Stimulated activated naive CD8-positive, alpha-beta T cell treated with anti-CD3 and anti-CD28 coated beads, Interleukin-15, amount 100 ng/mL, for 72 hours (primary cell): ENCODE measurements at regions not wholly inside any gene's neighbourhood (a gene's known extent, or its start where the extent isn't known, plus 50 kb on each side); places are given as distances from the start of the nearest gene placed in this dataset.
A peak's percentile ranks its signal among the peaks of the same experiment; 100 is the strongest.
"Not testable (repeated sequence)": the region's sequence is repeated elsewhere in the genome, so short reads cannot be mapped to it uniquely, and the experiment has no call there.

Source experiments
- ATAC-seq: fragments of 150-1000 bp; cut with Tn5 transposase; 2 replicates; pipeline ENCODE4 v1.10.0; 2021; ENCODE audit warnings: mild to moderate bottlenecking, moderate library complexity
- DNase-seq, 2 donors: peaks; one replicate each; pipeline ENCODE4 v3.0.0; 2021 to 2022
- H3K27ac Mint-ChIP-seq, 2 donors: one replicate each; pipeline ENCODE4 v1.8.0; 2022; ENCODE audit warnings: mild to moderate bottlenecking in 2 of 2, mixed read lengths in 2 of 2, moderate library complexity in 2 of 2
- H3K27me3 Mint-ChIP-seq: one replicate; pipeline ENCODE4 v1.8.0; 2022; ENCODE audit warnings: mixed read lengths
- H3K4me1 Mint-ChIP-seq: one replicate; pipeline ENCODE4 v1.8.0; 2022; ENCODE audit warnings: mild to moderate bottlenecking, mixed read lengths
- H3K4me3 Mint-ChIP-seq, 2 donors: one replicate each; pipeline ENCODE4 v1.8.0; 2022; ENCODE audit warnings: mild to moderate bottlenecking in 2 of 2, mixed read lengths in 2 of 2, moderate library complexity in 1 of 2
- H3K9me3 Mint-ChIP-seq, 2 donors: one replicate each; pipeline ENCODE4 v1.8.0; 2022; ENCODE audit warnings: mixed read lengths in 2 of 2

- peaks cover 0 to 8% of the 10 kb centered on the region in 2 donors for H3K9me3 Mint-ChIP-seq
- H3K27ac Mint-ChIP-seq: no peak overlapping the region
- DNase-seq: no peak
- no peak for ATAC-seq
- peaks cover 36% of the 10 kb centered on the region for H3K27me3 Mint-ChIP-seq
- no peaks in the 10 kb centered on the region for H3K4me1 Mint-ChIP-seq
- no peak overlapping the region for H3K4me3 Mint-ChIP-seq
Observed at GRCh38 chr1:233490488-233490887, 123.4 kb upstream of the KCNK1 start.

DNA sequence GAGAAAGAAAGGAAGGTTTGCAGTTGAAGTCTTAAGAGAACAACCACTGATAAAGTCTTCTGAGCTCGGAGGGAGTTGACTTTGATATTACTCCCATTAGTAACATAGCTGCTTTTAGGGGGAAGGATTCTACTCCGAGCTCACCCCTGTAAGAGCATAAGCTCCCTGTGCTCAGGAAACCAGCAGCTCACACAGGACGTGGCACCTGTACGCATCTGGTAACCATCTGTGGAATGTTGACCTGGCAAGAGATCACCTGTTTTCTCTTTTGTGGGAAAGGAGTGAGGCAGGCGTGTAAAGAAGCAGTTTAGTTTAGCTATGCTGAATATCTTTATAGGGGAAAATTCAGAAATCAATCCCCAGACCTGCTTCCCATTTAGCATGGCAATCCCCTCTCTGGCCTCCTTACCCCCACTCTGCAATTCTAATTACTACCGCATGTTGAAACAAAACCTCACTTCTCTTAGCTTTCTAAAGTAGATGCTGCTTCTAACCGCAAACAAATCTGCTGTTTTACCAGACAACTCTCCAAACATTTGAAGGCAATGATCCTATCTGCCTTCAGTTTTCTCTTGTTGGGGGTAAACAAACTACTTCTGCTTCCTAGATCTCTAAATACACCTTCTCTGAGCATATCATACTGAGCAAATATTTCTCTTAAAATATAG is 121.8 kb upstream of the KCNK1 start:
- Mint-ChIP-seq H3K4me3 (no peak overlapping the region), H3K9me3 (peaks cover 0 to 8% of the 10 kb centered on the region in 2 donors), H3K27me3 (peaks cover 37% of the 10 kb centered on the region), H3K27ac (no peak overlapping the region), H3K4me1 (no peaks in the 10 kb centered on the region)
- DNase-seq: no peak
- no peak for ATAC-seq

GRCh38 chr1:233496993-233497392 is 116.9 kb upstream of the KCNK1 start:
- Mint-ChIP-seq H3K4me3 (no peak overlapping the region), H3K27me3 (peaks cover 14% of the 10 kb centered on the region), H3K4me1 (no peaks in the 10 kb centered on the region), H3K9me3 (no peaks in the 10 kb centered on the region), H3K27ac (no peak overlapping the region)
- DNase-seq (no peak), ATAC-seq (no peak)

DNA sequence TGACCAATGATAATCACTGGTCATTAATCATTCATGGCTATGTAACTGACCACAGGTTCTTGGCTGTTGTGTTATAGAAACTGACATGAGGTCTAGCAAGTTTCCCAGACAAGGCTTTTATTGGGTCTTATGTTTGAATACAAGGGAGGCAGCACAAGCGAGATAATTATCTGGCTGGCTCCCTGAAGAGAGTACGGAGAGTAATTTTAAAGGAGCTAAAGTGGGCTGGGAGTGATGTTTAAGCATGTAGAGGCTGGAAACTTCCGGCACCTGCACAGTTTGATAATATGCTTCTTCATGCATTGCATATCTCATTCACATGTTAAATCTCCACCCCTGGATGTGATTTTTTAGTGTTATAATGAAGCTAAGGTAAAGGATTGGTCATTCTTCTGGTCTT is 116.2 kb upstream of the KCNK1 start:
- peaks cover 8% of the 10 kb centered on the region for H3K27me3 Mint-ChIP-seq
- ATAC-seq (no peak), DNase-seq (no peak)
- no peaks in the 10 kb centered on the region for H3K9me3 Mint-ChIP-seq
- H3K27ac Mint-ChIP-seq: no peak overlapping the region
- H3K4me3 Mint-ChIP-seq: no peak overlapping the region
- H3K4me1 Mint-ChIP-seq: no peaks in the 10 kb centered on the region

DNA sequence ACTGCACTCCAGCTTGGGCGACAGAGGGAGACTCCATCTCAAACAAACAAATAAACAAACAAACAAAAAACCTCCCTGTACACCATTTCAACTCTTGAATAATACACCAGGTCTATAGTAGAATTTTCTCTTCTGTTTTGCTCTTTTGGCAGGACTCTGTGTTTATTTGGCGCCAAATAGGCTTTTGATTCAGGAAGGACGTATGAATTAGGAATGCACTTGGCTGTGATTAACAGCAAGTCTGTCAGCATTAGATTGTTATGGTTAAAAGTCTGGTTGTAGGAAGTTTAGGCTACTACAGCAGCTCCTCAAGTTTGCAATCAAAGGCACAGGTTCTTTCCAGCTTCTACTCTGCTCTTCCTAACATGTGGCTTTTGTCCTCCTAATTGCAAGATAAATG is 113.8 kb upstream of the KCNK1 start:
- Mint-ChIP-seq H3K9me3 (peaks cover 4 to 7% of the 10 kb centered on the region in 2 donors), H3K27ac (no peak overlapping the region), H3K27me3 (peaks cover 8% of the 10 kb centered on the region), H3K4me3 (no peak overlapping the region), H3K4me1 (no peaks in the 10 kb centered on the region)
- DNase-seq: no peak
- no peak for ATAC-seq

DNA sequence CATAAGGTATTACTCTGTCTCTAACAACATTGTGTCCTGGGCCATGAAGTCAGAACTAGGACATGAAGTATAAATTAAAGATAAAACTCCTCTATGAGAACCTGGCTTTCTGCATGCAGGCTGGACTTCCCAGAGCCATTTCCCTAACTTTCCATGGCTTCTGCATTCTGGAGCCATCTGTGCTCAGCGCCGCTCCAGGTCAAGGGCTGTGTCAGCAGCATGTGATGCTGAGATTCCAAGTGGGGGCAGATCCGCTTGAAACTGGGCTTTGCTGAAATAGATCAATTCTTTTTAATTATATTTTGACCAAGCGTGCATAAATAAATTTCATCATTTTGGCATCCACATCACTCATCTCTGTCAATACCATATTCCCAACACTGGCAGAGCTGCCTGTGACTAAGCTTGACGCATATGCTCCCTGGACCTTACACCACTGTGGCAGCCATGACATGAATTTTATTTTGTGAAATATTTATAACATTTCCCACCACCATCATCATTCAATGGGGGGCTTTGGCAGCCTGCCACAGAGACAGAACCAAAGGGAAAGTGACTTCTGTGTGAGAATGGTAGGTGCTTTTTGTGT is 110.4 kb upstream of the KCNK1 start:
- no peaks in the 10 kb centered on the region for H3K27me3 Mint-ChIP-seq
- DNase-seq: no peak
- H3K4me1 Mint-ChIP-seq: no peaks in the 10 kb centered on the region
- H3K9me3 Mint-ChIP-seq: peaks cover 4 to 13% of the 10 kb centered on the region in 2 donors
- no peak overlapping the region for H3K4me3 Mint-ChIP-seq
- no peak for ATAC-seq
- no peak overlapping the region for H3K27ac Mint-ChIP-seq

DNA sequence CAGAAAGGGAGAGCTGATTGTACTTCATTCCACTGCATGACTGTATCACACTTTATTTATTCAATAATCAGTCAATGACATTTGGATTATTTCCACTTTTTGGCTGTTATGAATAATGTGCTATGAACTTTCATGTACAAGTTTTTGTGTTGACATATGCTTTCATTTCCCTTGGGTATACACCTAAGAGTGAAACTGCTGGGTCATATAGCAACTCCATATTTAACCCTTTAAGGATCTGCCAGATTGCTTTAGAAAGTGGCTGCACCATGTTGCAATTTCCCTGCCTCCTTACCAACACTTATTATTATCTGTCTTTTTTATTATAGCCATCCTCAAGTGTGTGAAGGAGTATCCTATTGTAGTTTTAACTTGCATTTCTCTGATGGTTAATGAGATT is 108.8 kb upstream of the KCNK1 start:
- DNase-seq: no peak
- Mint-ChIP-seq H3K4me3 (no peak overlapping the region), H3K4me1 (no peaks in the 10 kb centered on the region), H3K27ac (no peak overlapping the region), H3K27me3 (no peaks in the 10 kb centered on the region), H3K9me3 (peaks cover 4 to 13% of the 10 kb centered on the region in 2 donors)
- no peak for ATAC-seq

GRCh38 chr1:233505889-233506288 is 108.0 kb upstream of the KCNK1 start:
- H3K27me3 Mint-ChIP-seq, H3K27ac Mint-ChIP-seq, H3K4me1 Mint-ChIP-seq, H3K4me3 Mint-ChIP-seq, DNase-seq, ATAC-seq: not testable (repeated sequence)
- peaks cover 4 to 13% of the 10 kb centered on the region in 2 donors for H3K9me3 Mint-ChIP-seq

GRCh38 chr1:233509526-233509925 is 104.4 kb upstream of the KCNK1 start:
- no peaks in the 10 kb centered on the region for H3K27me3 Mint-ChIP-seq
- no peak overlapping the region for H3K27ac Mint-ChIP-seq
- H3K4me1 Mint-ChIP-seq: no peaks in the 10 kb centered on the region
- ATAC-seq (no peak), DNase-seq (no peak)
- peaks cover 2 to 9% of the 10 kb centered on the region in 2 donors for H3K9me3 Mint-ChIP-seq
- no peak overlapping the region for H3K4me3 Mint-ChIP-seq

GRCh38 chr1:233512538-233512937 is 101.4 kb upstream of the KCNK1 start:
- Mint-ChIP-seq H3K4me1 (no peaks in the 10 kb centered on the region), H3K27me3 (no peaks in the 10 kb centered on the region), H3K4me3 (no peak overlapping the region), H3K27ac (no peak overlapping the region), H3K9me3 (peaks cover 0 to under 1% of the 10 kb centered on the region in 2 donors)
- DNase-seq (no peak), ATAC-seq (no peak)

DNA sequence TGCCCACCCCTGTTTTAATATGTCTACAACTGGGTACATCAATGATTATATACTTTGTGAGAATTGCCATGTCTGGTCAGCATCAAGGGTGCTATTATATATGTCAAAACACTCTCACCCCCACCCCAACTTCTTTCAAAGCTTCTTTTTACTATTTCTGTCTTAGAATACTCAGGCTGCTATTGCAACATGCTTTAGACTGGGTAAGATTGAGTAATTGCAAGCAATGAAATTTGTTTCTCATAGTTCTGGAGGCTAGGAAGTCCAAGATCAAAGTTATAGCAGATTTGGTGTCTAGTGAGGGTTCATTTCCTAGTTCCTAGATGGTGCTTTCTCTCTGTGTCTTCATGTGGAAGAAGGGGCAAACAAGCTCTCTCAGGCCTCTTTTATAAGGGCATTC is 100.5 kb upstream of the KCNK1 start:
- H3K4me1 Mint-ChIP-seq: no peaks in the 10 kb centered on the region
- ATAC-seq (no peak), DNase-seq (no peak)
- H3K9me3 Mint-ChIP-seq: peaks cover under 1% of the 10 kb centered on the region in 2 donors
- no peak overlapping the region for H3K4me3 Mint-ChIP-seq
- no peaks in the 10 kb centered on the region for H3K27me3 Mint-ChIP-seq
- H3K27ac Mint-ChIP-seq: no peak overlapping the region

DNA sequence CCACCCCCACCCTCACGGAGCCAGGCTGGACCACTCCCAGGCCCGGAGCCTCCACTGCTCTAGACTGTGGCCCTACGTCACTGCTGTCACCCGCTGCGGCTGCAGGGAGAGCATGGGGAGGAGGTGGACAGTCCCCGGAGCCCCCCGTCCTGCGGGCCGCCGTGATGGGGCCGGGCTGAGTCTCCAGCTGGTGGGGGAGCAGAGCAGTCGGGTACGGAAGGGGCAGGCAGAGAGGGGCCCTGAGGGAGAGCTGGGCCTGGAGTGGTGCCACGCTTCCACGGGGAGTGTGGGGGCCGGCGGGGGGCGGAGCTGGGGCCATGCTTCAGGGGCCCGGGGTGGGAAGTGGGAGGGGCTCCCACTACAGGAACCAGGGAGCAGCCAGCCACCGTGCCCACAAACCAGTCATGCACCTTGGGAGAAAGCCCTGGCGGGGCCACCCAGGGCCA is 98.9 kb upstream of the KCNK1 start:
- no peak overlapping the region for H3K27ac Mint-ChIP-seq
- H3K4me1 Mint-ChIP-seq: no peaks in the 10 kb centered on the region
- DNase-seq (no peak), ATAC-seq (peak; percentile 72)
- no peak overlapping the region for H3K4me3 Mint-ChIP-seq
- peaks cover 8 to 10% of the 10 kb centered on the region in 2 donors for H3K9me3 Mint-ChIP-seq
- H3K27me3 Mint-ChIP-seq: no peaks in the 10 kb centered on the region

DNA sequence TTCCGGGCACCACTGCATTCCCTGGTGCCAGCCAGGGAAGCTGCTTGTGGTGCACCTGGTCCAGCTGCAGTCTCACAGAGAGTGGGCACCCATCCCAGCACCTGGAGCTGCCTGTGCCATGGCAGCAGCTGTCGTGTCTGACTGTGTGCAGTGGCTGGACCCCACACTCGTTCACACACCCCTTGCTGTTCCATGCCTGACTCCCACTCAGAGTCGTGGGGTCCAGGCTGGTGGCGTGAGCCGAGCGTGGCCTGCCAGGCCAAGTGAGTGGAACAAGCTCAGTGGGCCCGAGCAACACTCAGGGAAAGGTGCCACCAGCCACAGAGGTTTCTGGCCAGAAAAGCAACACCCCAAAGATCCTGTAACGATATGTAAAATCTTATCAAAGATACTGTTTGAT is 97.2 kb upstream of the KCNK1 start:
- H3K4me3 Mint-ChIP-seq: no peak overlapping the region
- peaks cover 5% of the 10 kb centered on the region for H3K27me3 Mint-ChIP-seq
- no peaks in the 10 kb centered on the region for H3K4me1 Mint-ChIP-seq
- H3K9me3 Mint-ChIP-seq: peaks cover 8 to 10% of the 10 kb centered on the region in 2 donors
- ATAC-seq (no peak), DNase-seq (no peak)
- no peak overlapping the region for H3K27ac Mint-ChIP-seq

DNA sequence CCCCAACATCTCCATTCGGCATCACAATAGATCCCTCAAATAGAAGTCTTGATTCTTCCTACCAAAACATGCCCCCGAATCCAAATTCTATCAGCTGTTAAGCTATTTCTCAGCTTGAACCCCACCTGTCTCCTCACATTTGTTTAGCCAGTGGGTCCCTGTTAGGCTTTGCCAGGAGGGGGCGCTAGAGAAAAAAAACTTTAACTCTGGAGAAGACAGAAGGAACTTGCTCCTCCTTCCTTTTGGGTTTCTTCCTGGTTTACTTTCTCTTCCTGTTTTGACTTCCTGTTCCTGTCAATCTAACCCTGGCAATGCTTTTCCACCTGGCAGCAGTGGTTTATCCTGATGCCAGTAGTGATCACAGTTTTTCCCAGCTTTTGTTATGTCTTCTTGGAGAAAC is 95.6 kb upstream of the KCNK1 start:
- no peak for ATAC-seq
- H3K27me3 Mint-ChIP-seq: peaks cover 5% of the 10 kb centered on the region
- H3K4me1 Mint-ChIP-seq: no peaks in the 10 kb centered on the region
- H3K9me3 Mint-ChIP-seq: peaks cover 8 to 10% of the 10 kb centered on the region in 2 donors
- peak; percentile 9 to 13 for DNase-seq
- H3K27ac Mint-ChIP-seq: peak overlapping the region in 1 of 2 donors; percentile 17
- no peak overlapping the region for H3K4me3 Mint-ChIP-seq

GRCh38 chr1:233520261-233521191 is 93.4 kb upstream of the KCNK1 start:
- Mint-ChIP-seq H3K27ac (no peak overlapping the region), H3K4me1 (no peaks in the 10 kb centered on the region), H3K4me3 (no peak overlapping the region), H3K9me3 (peaks cover 8 to 10% of the 10 kb centered on the region in 2 donors), H3K27me3 (peaks cover 5% of the 10 kb centered on the region)
- DNase-seq (no peak), ATAC-seq (no peak)

GRCh38 chr1:233523047-233523446 is 90.9 kb upstream of the KCNK1 start:
- peaks cover 5% of the 10 kb centered on the region for H3K27me3 Mint-ChIP-seq
- no peak overlapping the region for H3K4me3 Mint-ChIP-seq
- H3K27ac Mint-ChIP-seq: no peak overlapping the region
- peaks cover 8 to 10% of the 10 kb centered on the region in 2 donors for H3K9me3 Mint-ChIP-seq
- no peak for ATAC-seq
- no peak for DNase-seq
- no peaks in the 10 kb centered on the region for H3K4me1 Mint-ChIP-seq
